PFSK-1 (cell line): ENCODE measurements at regions not wholly inside any gene's neighbourhood (a gene's known extent, or its start where the extent isn't known, plus 50 kb on each side); places are given as distances from the start of the nearest gene placed in this dataset.

Experiments used
- FOXP2 ChIP-seq: optimal IDR thresholded peaks from 2 replicates; pipeline ENCODE3; 2011; ENCODE audit warnings: borderline replicate concordance, control low read depth, inconsistent platforms; ENCODE audit not compliant: insufficient read depth; ENCODE audit errors: extremely low read length, extremely low read depth
- POLR2AphosphoS5 ChIP-seq: IDR thresholded peaks from 2 replicates; pipeline ENCODE4 v1.6.1; 2012; ENCODE audit warnings: low read depth, mild to moderate bottlenecking, control low read depth, low read length, moderate library complexity
- REST ChIP-seq, 2 experiments: IDR thresholded peaks; 2 replicates each; pipeline versions ENCODE4 v1.6.1 to v1.8.0; 2011 to 2012; ENCODE audit warnings: low read depth in 2 of 2, low read length in 2 of 2, control low read depth in 1 of 2, inconsistent platforms in 1 of 2, mild to moderate bottlenecking in 1 of 2, moderate library complexity in 1 of 2; ENCODE audit not compliant: insufficient read depth in 1 of 2
- SIN3A ChIP-seq: IDR thresholded peaks from 2 replicates; pipeline ENCODE4 v1.6.1; 2012; ENCODE audit warnings: mild to moderate bottlenecking, low read length, moderate library complexity, borderline replicate concordance; ENCODE audit not compliant: insufficient read depth
- TAF1 ChIP-seq: IDR thresholded peaks from 2 replicates; pipeline ENCODE4 v1.6.1; 2012; ENCODE audit warnings: low read length, control low read depth, borderline replicate concordance; ENCODE audit not compliant: insufficient read depth

DNA sequence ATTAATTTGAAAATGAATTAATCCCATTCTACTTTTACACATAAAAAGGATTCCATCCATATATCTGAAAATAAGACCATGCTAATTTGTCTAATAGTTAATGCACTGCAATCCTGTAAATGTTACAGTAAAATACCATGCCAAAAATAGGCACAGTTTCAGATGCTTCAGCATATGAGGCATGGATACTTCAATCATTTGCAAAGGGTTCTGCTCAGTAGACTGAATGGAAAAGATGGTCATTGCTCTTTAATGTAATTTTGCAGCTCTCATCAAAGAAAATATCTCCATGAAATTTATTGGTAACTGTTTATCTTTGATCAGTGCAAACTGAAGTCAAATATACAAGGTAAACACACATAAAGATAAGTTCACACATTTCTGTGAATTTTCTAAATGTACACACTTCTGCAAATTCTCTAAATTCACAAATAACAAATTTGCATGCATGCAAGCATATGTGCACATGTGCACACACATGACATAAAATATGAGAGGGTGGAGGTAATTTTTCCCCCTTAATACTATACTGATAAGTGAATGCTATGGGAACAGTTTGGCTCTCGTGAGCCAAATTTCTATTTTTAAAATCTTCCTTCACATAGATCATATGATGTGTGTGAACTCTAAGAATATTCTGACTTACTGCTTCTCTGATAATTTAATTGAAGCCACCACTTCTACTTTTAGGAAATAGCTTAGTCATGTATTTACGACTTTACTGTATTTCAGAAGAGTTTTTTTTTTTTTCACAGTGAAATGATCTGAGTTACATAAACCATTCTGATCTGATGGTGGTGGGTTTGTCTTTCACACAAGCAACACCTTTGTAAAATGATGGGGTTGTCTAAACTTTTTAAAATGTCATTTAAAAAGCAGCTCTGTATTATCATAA lies 996.8 kb upstream of the CITED2 start:
- TF ChIP-seq SIN3A (no peak), REST (IDR thresholded peaks at IDR 0.05; ENCODE audit: insufficient read depth in 1 of 2, low read depth in 2 of 2, low read length in 2 of 2) (no peak), TAF1 (no peak), FOXP2 (no peak), POLR2AphosphoS5 (no peak)

- no peak for TF ChIP-seq REST (IDR thresholded peaks at IDR 0.05; ENCODE audit: insufficient read depth in 1 of 2, low read depth in 2 of 2, low read length in 2 of 2)
- TF ChIP-seq POLR2AphosphoS5, result no peak
- TF ChIP-seq SIN3A, result no peak
- no peak for TF ChIP-seq TAF1
- no peak for TF ChIP-seq FOXP2
Observed at GRCh38 chr6:140370441-140370840, 996.0 kb upstream of the CITED2 start.

DNA sequence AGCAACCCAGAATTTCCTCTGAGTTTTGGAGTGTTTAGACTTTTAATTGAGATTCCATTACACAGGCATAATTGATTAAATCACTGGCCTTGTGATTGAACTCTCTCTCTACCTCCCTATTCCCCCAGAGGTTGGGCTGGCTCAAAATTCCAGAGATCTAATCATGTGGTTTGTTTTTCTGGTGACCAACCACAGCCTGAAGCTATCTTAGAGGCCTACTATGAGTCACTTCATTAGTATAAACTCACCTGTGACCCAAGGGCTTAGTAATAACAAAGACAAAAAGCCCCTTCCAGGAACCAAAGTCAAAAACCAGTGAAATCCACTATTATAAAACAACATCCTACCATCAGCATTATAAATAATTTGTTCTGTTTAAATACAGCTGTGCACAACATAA lies 992.5 kb upstream of the CITED2 start:
- peak; percentile 18; the same call in 1 of the 2 replicates for TF ChIP-seq TAF1
- no peak for TF ChIP-seq REST (IDR thresholded peaks at IDR 0.05; ENCODE audit: insufficient read depth in 1 of 2, low read depth in 2 of 2, low read length in 2 of 2)
- TF ChIP-seq FOXP2, result no peak
- no peak for TF ChIP-seq SIN3A
- TF ChIP-seq POLR2AphosphoS5, result no peak

- TF ChIP-seq REST (IDR thresholded peaks at IDR 0.05; ENCODE audit: insufficient read depth in 1 of 2, low read depth in 2 of 2, low read length in 2 of 2) (no peak), SIN3A (no peak), TAF1 (no peak), FOXP2 (no peak), POLR2AphosphoS5 (no peak)
Observed at GRCh38 chr6:140364916-140365315, 990.5 kb upstream of the CITED2 start.
